ENCODE measurements at regions not wholly inside any gene's neighbourhood (a gene's known extent, or its start where the extent isn't known, plus 50 kb on each side); places are given as distances from the start of the nearest gene placed in this dataset.

GRCh38 chr1:198387587-198387986 lies 152.9 kb downstream of the ATP6V1G3 start:
- TF ChIP-seq ZFX (CRISPR knock-in tag; IDR thresholded peaks at IDR 0.05) (no peak), ATF3 (IDR thresholded peaks at IDR 0.05) (no peak), ATF3 (CRISPR knock-in tag; conservative IDR thresholded peaks at IDR 0.05) (no peak), MNT (conservative IDR thresholded peaks at IDR 0.05) (no peak), MAFF (IDR thresholded peaks at IDR 0.05; ENCODE audit: low read length) (no peak), CTCF (IDR thresholded peaks at IDR 0.05 in 2 of 3, conservative IDR thresholded peaks at IDR 0.05 in 1 of 3; ENCODE audit: insufficient read depth in 2 of 3, low read depth in 1 of 3, low read length in 3 of 3) (no peak), ZNF644 (tag; IDR thresholded peaks at IDR 0.05; ENCODE audit: low read depth) (no peak), FOS (IDR thresholded peaks at IDR 0.05; ENCODE audit: extremely low read depth, insufficient read length) (no peak), BMI1 (IDR thresholded peaks at IDR 0.05; ENCODE audit: low read length) (no peak), PHTF2 (CRISPR knock-in tag; IDR thresholded peaks at IDR 0.05) (no peak), ZNF589 (CRISPR knock-in tag; IDR thresholded peaks at IDR 0.05; ENCODE audit: low read depth) (no peak), CHD1 (IDR thresholded peaks at IDR 0.05; ENCODE audit: low read length) (no peak)
